ENCODE measurements at regions not wholly inside any gene's neighbourhood (a gene's known extent, or its start where the extent isn't known, plus 50 kb on each side); places are given as distances from the start of the nearest gene placed in this dataset.

DNA sequence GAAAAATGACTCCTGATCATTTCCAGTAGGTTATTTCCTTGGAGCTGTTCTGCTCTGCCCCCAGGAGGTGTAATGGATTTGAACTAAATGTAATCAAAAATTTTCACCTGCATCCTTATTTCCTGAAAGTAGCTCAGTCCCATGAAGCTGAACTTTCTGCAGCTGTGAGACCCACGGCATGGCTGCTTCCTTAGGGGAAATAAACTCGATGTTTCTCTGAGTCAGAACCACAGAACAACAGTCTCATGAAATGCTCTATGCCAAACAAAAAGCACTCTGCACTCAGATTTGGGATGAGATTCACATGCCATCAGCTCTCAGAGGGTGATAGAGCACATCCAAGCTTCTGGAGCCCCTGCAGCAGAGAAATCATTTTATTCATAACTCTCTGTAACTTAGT lies 224.1 kb upstream of the PLEKHG7 start:
- ChIA-PET POLR2A (no interaction called here), CTCF (no interaction called here)
- Histone ChIP-seq H3K27ac (ENCODE audit: low read length) (no peak overlapping the region), H3K4me3 (ENCODE audit: low read depth in 2 of 2, low read length in 2 of 2) (no peak overlapping the region), H3K27me3 (ENCODE audit: control insufficient read depth, insufficient read depth, low read length) (no peaks in the 10 kb centered on the region), H3K36me3 (ENCODE audit: control insufficient read depth, insufficient read depth, low read length) (no peaks in the 10 kb centered on the region), H3K9me3 (ENCODE audit: control insufficient read depth, insufficient read depth, low read depth, low read length) (no peaks in the 10 kb centered on the region), H3K4me1 (ENCODE audit: control insufficient read depth, insufficient read depth, low read length) (no peaks in the 10 kb centered on the region)
- ATAC-seq (no peak), DNase-seq (ENCODE audit: low read depth, low spot score) (no peak)
- TF ChIP-seq TCF7L2 (IDR thresholded peaks at IDR 0.05; ENCODE audit: low read depth, low read length) (no peak), POLR2AphosphoS5 (IDR thresholded peaks at IDR 0.05; ENCODE audit: low read depth, low read length) (no peak), SIN3A (IDR thresholded peaks at IDR 0.05; ENCODE audit: borderline replicate concordance, insufficient read depth, low read depth, low read length) (no peak)
- TF ChIP-seq, protein P1, sequence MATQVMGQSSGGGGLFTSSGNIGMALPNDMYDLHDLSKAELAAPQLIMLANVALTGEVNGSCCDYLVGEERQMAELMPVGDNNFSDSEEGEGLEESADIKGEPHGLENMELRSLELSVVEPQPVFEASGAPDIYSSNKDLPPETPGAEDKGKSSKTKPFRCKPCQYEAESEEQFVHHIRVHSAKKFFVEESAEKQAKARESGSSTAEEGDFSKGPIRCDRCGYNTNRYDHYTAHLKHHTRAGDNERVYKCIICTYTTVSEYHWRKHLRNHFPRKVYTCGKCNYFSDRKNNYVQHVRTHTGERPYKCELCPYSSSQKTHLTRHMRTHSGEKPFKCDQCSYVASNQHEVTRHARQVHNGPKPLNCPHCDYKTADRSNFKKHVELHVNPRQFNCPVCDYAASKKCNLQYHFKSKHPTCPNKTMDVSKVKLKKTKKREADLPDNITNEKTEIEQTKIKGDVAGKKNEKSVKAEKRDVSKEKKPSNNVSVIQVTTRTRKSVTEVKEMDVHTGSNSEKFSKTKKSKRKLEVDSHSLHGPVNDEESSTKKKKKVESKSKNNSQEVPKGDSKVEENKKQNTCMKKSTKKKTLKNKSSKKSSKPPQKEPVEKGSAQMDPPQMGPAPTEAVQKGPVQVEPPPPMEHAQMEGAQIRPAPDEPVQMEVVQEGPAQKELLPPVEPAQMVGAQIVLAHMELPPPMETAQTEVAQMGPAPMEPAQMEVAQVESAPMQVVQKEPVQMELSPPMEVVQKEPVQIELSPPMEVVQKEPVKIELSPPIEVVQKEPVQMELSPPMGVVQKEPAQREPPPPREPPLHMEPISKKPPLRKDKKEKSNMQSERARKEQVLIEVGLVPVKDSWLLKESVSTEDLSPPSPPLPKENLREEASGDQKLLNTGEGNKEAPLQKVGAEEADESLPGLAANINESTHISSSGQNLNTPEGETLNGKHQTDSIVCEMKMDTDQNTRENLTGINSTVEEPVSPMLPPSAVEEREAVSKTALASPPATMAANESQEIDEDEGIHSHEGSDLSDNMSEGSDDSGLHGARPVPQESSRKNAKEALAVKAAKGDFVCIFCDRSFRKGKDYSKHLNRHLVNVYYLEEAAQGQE (IDR thresholded peaks at IDR 0.05; ENCODE audit: insufficient read depth in 1 of 2, low read depth in 2 of 2, low read length in 1 of 2) = no peak
- TF ChIP-seq, protein P2, sequence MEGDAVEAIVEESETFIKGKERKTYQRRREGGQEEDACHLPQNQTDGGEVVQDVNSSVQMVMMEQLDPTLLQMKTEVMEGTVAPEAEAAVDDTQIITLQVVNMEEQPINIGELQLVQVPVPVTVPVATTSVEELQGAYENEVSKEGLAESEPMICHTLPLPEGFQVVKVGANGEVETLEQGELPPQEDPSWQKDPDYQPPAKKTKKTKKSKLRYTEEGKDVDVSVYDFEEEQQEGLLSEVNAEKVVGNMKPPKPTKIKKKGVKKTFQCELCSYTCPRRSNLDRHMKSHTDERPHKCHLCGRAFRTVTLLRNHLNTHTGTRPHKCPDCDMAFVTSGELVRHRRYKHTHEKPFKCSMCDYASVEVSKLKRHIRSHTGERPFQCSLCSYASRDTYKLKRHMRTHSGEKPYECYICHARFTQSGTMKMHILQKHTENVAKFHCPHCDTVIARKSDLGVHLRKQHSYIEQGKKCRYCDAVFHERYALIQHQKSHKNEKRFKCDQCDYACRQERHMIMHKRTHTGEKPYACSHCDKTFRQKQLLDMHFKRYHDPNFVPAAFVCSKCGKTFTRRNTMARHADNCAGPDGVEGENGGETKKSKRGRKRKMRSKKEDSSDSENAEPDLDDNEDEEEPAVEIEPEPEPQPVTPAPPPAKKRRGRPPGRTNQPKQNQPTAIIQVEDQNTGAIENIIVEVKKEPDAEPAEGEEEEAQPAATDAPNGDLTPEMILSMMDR (IDR thresholded peaks at IDR 0.05) = no peak
- no TSS peak for BruUV-seq (replicated peaks)
- in situ Hi-C loops (cut with HindIII; ENCODE audit: low pct_unique_long_range_greater_than_20kb, low sequenced_read_pairs) (no loop called here), intact Hi-C loops (cut with micrococcal nuclease; ENCODE audit: unreplicated experiment) (no loop called here)

DNA sequence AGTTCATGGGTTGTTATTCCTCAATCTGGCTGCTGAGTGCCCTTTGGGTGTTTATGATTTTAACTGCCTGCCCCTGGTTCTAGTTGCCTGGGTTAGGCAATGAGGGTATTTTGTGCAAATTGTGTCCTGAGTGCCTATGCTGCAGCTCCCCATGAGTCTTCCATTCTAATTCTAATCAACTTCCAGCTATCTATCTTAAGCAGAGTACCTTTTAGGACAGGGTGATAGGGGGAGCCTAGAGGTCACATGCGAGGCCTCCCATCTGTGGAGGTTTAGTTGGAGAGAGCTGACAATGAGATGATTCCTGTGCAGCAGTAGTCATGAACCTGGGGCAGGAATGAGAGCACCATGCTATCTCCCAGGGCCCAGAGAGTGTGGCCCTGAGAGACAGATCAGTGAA lies 225.9 kb upstream of the PLEKHG7 start:
- Histone ChIP-seq H3K9me3 (ENCODE audit: control insufficient read depth, insufficient read depth, low read depth, low read length) (no peaks in the 10 kb centered on the region), H3K36me3 (ENCODE audit: control insufficient read depth, insufficient read depth, low read length) (no peaks in the 10 kb centered on the region), H3K27ac (ENCODE audit: low read length) (no peak overlapping the region), H3K27me3 (ENCODE audit: control insufficient read depth, insufficient read depth, low read length) (no peaks in the 10 kb centered on the region), H3K4me3 (ENCODE audit: low read depth in 2 of 2, low read length in 2 of 2) (no peak overlapping the region), H3K4me1 (ENCODE audit: control insufficient read depth, insufficient read depth, low read length) (no peaks in the 10 kb centered on the region)
- CTCF ChIA-PET = no interaction called here
- no TSS peak for BruUV-seq (replicated peaks)
- in situ Hi-C loops (cut with HindIII; ENCODE audit: low pct_unique_long_range_greater_than_20kb, low sequenced_read_pairs) (no loop called here), intact Hi-C loops (cut with micrococcal nuclease; ENCODE audit: unreplicated experiment) (no loop called here)
- no peak for TF ChIP-seq SIN3A (IDR thresholded peaks at IDR 0.05; ENCODE audit: borderline replicate concordance, insufficient read depth, low read depth, low read length)
- TF ChIP-seq POLR2AphosphoS5 (IDR thresholded peaks at IDR 0.05; ENCODE audit: low read depth, low read length) = no peak
- TF ChIP-seq, protein P2 (IDR thresholded peaks at IDR 0.05) = no peak
- TF ChIP-seq, protein P1 (IDR thresholded peaks at IDR 0.05; ENCODE audit: insufficient read depth in 1 of 2, low read depth in 2 of 2, low read length in 1 of 2) = no peak
- TF ChIP-seq TCF7L2 (IDR thresholded peaks at IDR 0.05; ENCODE audit: low read depth, low read length) = no peak
- no peak for DNase-seq (ENCODE audit: low read depth, low spot score)
- ATAC-seq = no peak
- POLR2A ChIA-PET = no interaction called here
